OCI-LY7 (cell line): ENCODE measurements at regions not wholly inside any gene's neighbourhood (a gene's known extent, or its start where the extent isn't known, plus 50 kb on each side); places are given as distances from the start of the nearest gene placed in this dataset.

Experiments
- EZH2phosphoT487 ChIP-seq: fragments of 200-600 bp; sonication (generic); IDR thresholded peaks from 2 replicates; pipeline ENCODE4 v1.6.1; 2018; ENCODE audit warnings: low read depth, borderline replicate concordance, mild to moderate bottlenecking, mixed run types, antibody characterized with exemption, low read length, moderate library complexity, mixed read lengths
- TF ChIP-seq, protein P1 (sequence below): fragments of 200-600 bp; sonication (generic); conservative IDR thresholded peaks from 2 replicates; pipeline ENCODE4 v1.5.1; 2014; ENCODE audit warnings: mild to moderate bottlenecking, antibody characterized with exemption, low read length, moderate library complexity, mixed read lengths

DNA sequence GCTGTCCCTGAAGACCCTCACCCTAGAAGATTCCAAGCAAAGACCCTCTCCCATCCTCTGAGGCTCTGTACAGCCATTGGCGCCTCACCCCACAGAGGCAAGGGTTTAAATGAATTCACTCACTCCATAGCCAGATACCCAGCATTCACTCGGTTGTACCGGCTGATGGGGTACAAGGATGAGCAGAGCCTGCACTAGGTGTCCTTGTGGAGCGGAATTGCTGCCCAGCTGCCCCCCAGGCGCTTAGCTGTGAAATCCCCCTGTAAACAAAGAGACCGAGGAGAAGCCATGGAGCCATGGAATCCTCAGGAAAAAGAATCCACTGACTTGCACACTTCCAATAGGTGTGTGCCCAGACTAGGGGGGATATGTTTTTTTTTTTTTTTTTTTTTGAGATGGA, 117.3 kb downstream of the SHANK2 start:
- TF ChIP-seq, protein P1, sequence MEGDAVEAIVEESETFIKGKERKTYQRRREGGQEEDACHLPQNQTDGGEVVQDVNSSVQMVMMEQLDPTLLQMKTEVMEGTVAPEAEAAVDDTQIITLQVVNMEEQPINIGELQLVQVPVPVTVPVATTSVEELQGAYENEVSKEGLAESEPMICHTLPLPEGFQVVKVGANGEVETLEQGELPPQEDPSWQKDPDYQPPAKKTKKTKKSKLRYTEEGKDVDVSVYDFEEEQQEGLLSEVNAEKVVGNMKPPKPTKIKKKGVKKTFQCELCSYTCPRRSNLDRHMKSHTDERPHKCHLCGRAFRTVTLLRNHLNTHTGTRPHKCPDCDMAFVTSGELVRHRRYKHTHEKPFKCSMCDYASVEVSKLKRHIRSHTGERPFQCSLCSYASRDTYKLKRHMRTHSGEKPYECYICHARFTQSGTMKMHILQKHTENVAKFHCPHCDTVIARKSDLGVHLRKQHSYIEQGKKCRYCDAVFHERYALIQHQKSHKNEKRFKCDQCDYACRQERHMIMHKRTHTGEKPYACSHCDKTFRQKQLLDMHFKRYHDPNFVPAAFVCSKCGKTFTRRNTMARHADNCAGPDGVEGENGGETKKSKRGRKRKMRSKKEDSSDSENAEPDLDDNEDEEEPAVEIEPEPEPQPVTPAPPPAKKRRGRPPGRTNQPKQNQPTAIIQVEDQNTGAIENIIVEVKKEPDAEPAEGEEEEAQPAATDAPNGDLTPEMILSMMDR: no peak
- TF ChIP-seq EZH2phosphoT487: no peak
